K562 (cell line): ENCODE measurements at regions not wholly inside any gene's neighbourhood (a gene's known extent, or its start where the extent isn't known, plus 50 kb on each side); places are given as distances from the start of the nearest gene placed in this dataset.

Experiments
- ATAC-seq: fragments of 200-7000 bp; cut with Tn5 transposase; 3 replicates; pipeline ENCODE4 v1.9.1; 2020; ENCODE audit warnings: moderate library complexity
- BruUV-seq: library from RNA; stranded (reverse); fragments of 400-500 nt; replicated peaks from 2 replicates; lab custom pipeline; 2021; lab: Mats Ljungman, UMichigan
- CTCF ChIA-PET: fragments of 300-600 bp; formaldehyde crosslinking; extraction: SDS; loops from one replicate; lab custom pipeline; 2021; ENCODE audit warnings: low intra/inter-chr PET ratio; lab: Yijun Ruan, JAX
- POLR2A ChIA-PET: fragments of 300-600, 350-650 bp; sonication (Branson Sonifier 250); formaldehyde crosslinking; extraction: SDS; loops from one replicate; lab custom pipeline; 2021; ENCODE audit warnings: antibody characterized with exemption, inconsistent platforms; lab: Yijun Ruan, JAX
- DNase-seq, 4 experiments: peaks; one replicate each; pipeline versions ENCODE4 v3.0.0 to v3.0.0-alpha.2; 2011 to 2018; ENCODE audit warnings: low spot score in 3 of 4, mixed read lengths in 3 of 4; ENCODE audit errors: extremely low read depth in 1 of 4
- FAIRE-seq: peaks from 2 replicates; lab custom pipeline; 2011; peaks lifted over from hg19 to GRCh38; lab: Jason Lieb, UNC
- H2AFZ ChIP-seq: 2 replicates; pipeline ENCODE4 v1.6.0; 2011; ENCODE audit warnings: low read depth, low read length, control low read depth, inconsistent platforms
- H3K27ac ChIP-seq: fragments of 200-600 bp; 3 replicates; pipeline ENCODE4 v1.8.0; 2011; ENCODE audit warnings: low read depth, mild to moderate bottlenecking, control low read depth, inconsistent platforms, low read length, moderate library complexity, mixed read lengths; ENCODE audit errors: extremely low read depth
- H3K27me3 ChIP-seq, 2 experiments: fragments of 300-600 bp in 1 of 2; 2 replicates in 1 of 2; 3 replicates in 1 of 2; pipeline versions ENCODE4 v1.6.0 to v1.8.0; 2011; ENCODE audit warnings: inconsistent platforms in 2 of 2, low read length in 2 of 2, mild to moderate bottlenecking in 1 of 2, mixed read lengths in 1 of 2, moderate library complexity in 1 of 2; ENCODE audit not compliant: control insufficient read depth in 2 of 2, insufficient read depth in 2 of 2
- H3K36me3 ChIP-seq: fragments of 300-600 bp; 3 replicates; pipeline ENCODE4 v1.8.0; 2011; ENCODE audit warnings: mild to moderate bottlenecking, low read length, inconsistent platforms; ENCODE audit not compliant: control insufficient read depth, insufficient read depth
- H3K4me1 ChIP-seq, 2 experiments: fragments of 200-600 bp in 1 of 2; replicated peaks in 1 of 2; 2 replicates in 1 of 2; 3 replicates in 1 of 2; pipeline versions ENCODE4 v1.5.1 to v1.8.0; 2011; ENCODE audit warnings: inconsistent platforms in 2 of 2, low read length in 2 of 2, mild to moderate bottlenecking in 1 of 2, mixed read lengths in 1 of 2, moderate library complexity in 1 of 2; ENCODE audit not compliant: control insufficient read depth in 2 of 2, insufficient read depth in 2 of 2
- H3K4me2 ChIP-seq: 2 replicates; pipeline ENCODE4 v1.6.1; 2011; ENCODE audit warnings: low read length, control low read depth, inconsistent platforms, mixed read lengths; ENCODE audit not compliant: insufficient read depth
- H3K4me3 ChIP-seq: fragments of 200-600 bp; sonication (generic), shearing (Covaris generic); 2 replicates; pipeline ENCODE4 v1.5.1; 2016; ENCODE audit warnings: control low read depth, inconsistent platforms
- H3K79me2 ChIP-seq: fragments of 200-600 bp; 3 replicates; pipeline ENCODE4 v1.8.0; 2011; ENCODE audit warnings: low read length, inconsistent platforms; ENCODE audit not compliant: control insufficient read depth, insufficient read depth
- H3K9ac ChIP-seq, 2 experiments: 2 replicates each; pipeline versions ENCODE4 v1.6.0 to v1.6.1; 2011; ENCODE audit warnings: low read depth in 2 of 2, low read length in 2 of 2, control low read depth in 1 of 2, inconsistent platforms in 1 of 2, mild to moderate bottlenecking in 1 of 2, mixed read lengths in 1 of 2; ENCODE audit not compliant: insufficient read depth in 1 of 2
- H3K9me1 ChIP-seq: one replicate; pipeline ENCODE4 v1.6.0; 2011; ENCODE audit warnings: inconsistent platforms, mild to moderate bottlenecking, low read length, moderate library complexity; ENCODE audit not compliant: control insufficient read depth, insufficient read depth
- H3K9me3 ChIP-seq: replicated peaks from 2 replicates; pipeline ENCODE4 v1.5.1; 2011; ENCODE audit warnings: low read depth, low read length, inconsistent platforms; ENCODE audit not compliant: control insufficient read depth, insufficient read depth
- H4K20me1 ChIP-seq: replicated peaks from 2 replicates; pipeline ENCODE4 v1.6.1; 2011; ENCODE audit warnings: low read length, inconsistent platforms, mixed read lengths; ENCODE audit not compliant: control insufficient read depth, insufficient read depth
- ATF1 ChIP-seq, 2 experiments: fragments of 450-650 bp in 1 of 2; IDR thresholded peaks; 2 replicates each; pipeline ENCODE4 v1.6.1; 2016; ENCODE audit warnings: missing compliant biosample characterization in 1 of 2, missing genetic modification characterization in 1 of 2
- CBX3 ChIP-seq, 2 experiments: IDR thresholded peaks; 1 replicate in 1 of 2; 2 replicates in 1 of 2; pipeline ENCODE4 v1.6.1; 2012; ENCODE audit warnings: inconsistent platforms in 2 of 2, low read length in 2 of 2, borderline replicate concordance in 1 of 2, control low read depth in 1 of 2
- FOXJ3 ChIP-seq: sonication (generic); formaldehyde crosslinking; IDR thresholded peaks from 2 replicates; pipeline ENCODE4 v1.4.0; 2020; ENCODE audit warnings: mild to moderate bottlenecking, missing genetic modification reagents
- GABPB1 ChIP-seq: sonication (generic); formaldehyde crosslinking; IDR thresholded peaks from 2 replicates; pipeline ENCODE4 v1.8.0; 2022; ENCODE audit warnings: mild to moderate bottlenecking, missing genetic modification reagents
- HINFP ChIP-seq: fragments of 450-650 bp; conservative IDR thresholded peaks from 2 replicates; pipeline ENCODE4 v1.6.1; 2016; ENCODE audit warnings: missing genetic modification characterization, low read depth, mild to moderate bottlenecking, control low read depth, missing compliant biosample characterization
- ILK ChIP-seq: fragments of 450-650 bp; IDR thresholded peaks from 2 replicates; pipeline ENCODE4 v1.6.1; 2016; ENCODE audit warnings: missing genetic modification characterization, low read depth, mild to moderate bottlenecking, missing compliant biosample characterization, moderate library complexity, borderline replicate concordance
- LEF1 ChIP-seq: fragments of 450-650 bp; IDR thresholded peaks from 2 replicates; pipeline ENCODE4 v1.6.1; 2016; ENCODE audit warnings: mild to moderate bottlenecking
- NR2C2 ChIP-seq, 2 experiments: fragments of 200-800 bp in 1 of 2; sonication (Bioruptor generic) in 1 of 2; sonication (generic) in 1 of 2; formaldehyde crosslinking in 1 of 2; IDR thresholded peaks; 2 replicates each; pipeline versions ENCODE4 v1.6.1 to v1.8.0; 2016 to 2022; ENCODE audit warnings: mild to moderate bottlenecking in 1 of 2, missing compliant biosample characterization in 1 of 2, missing genetic modification characterization in 1 of 2, missing genetic modification reagents in 1 of 2
- PURB ChIP-seq: sonication (generic); formaldehyde crosslinking; IDR thresholded peaks from 2 replicates; pipeline ENCODE4 v1.9.0; 2021; ENCODE audit warnings: low read depth, mild to moderate bottlenecking, missing genetic modification reagents
- RERE ChIP-seq: sonication (generic); formaldehyde crosslinking; IDR thresholded peaks from 2 replicates; pipeline ENCODE4 v1.8.0; 2023; ENCODE audit warnings: missing genetic modification reagents, mild to moderate bottlenecking, borderline replicate concordance
- RNF2 ChIP-seq: sonication (generic); IDR thresholded peaks from 2 replicates; pipeline ENCODE4 v1.6.1; 2016
- U2AF2 ChIP-seq: fragments of 200-400 bp; formaldehyde crosslinking; optimal IDR thresholded peaks from 2 replicates; pipeline ENCODE3; 2017; ENCODE audit warnings: low read depth, mild to moderate bottlenecking, low read length
- ZFX ChIP-seq: sonication (generic); formaldehyde crosslinking; IDR thresholded peaks from 2 replicates; pipeline ENCODE4 v1.8.0; 2022; ENCODE audit warnings: mild to moderate bottlenecking, missing genetic modification reagents, moderate library complexity
- ZNF354B ChIP-seq: fragments of 250-450 bp; sonication (Bioruptor Pico); IDR thresholded peaks from 2 replicates; pipeline ENCODE4 v1.4.0; 2020
- ZNF699 ChIP-seq: fragments of 250-450 bp; sonication (Bioruptor Pico); IDR thresholded peaks from 2 replicates; pipeline ENCODE4 v1.8.0; 2021; ENCODE audit warnings: mild to moderate bottlenecking, moderate library complexity; ENCODE audit not compliant: insufficient replicate concordance
- ZNF75A ChIP-seq: fragments of 450-650 bp; formaldehyde crosslinking; IDR thresholded peaks from 2 replicates; pipeline ENCODE4 v1.4.0; 2020; ENCODE audit warnings: mild to moderate bottlenecking
- WGBS: fragments of 100-300 bp; shearing (Covaris generic); methylation state at CpG from one replicate; pipeline ENCODE4 v1.1.6; 2016; ENCODE audit warnings: low coverage, mixed read lengths; ENCODE audit not compliant: insufficient coverage; ENCODE audit errors: missing lambda C conversion rate; 5-methylcytosine and 5-hydroxymethylcytosine counted together
- in situ Hi-C: fragments of 300-500 bp; cut with MboI; formaldehyde crosslinking; loops from 4 replicates; pipeline ENCODE4 v1.15.0; 2018; ENCODE audit warnings: inconsistent platforms, mixed read lengths
- intact Hi-C: fragments of 100-400 bp; cut with micrococcal nuclease; formaldehyde crosslinking; loops from 2 replicates; pipeline ENCODE4 v1.14.2; 2022

DNA sequence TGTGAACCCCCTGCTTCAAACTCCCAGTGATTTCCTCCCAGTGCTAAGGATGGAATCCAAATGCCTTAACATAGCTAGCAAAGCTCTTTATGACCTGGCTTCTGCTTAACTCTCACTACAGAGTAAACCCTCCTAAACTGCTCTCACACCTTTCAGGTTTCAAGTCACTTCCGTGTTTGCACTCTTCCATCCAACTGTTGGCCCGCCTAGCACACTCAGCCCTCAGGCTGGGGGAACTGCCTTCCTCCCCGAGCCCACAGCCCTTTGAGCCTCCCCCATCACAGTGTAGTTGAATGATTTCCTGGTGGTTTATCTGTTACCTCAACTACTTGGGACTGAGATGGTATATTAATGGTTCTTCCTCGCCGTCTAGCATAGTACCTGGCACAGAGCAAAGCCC is 342.5 kb downstream of the NPIPA8 start:
- no peaks in the 10 kb centered on the region for H3K79me2 ChIP-seq
- ChIA-PET POLR2A (no interaction called here), CTCF (no interaction called here)
- no peaks in the 10 kb centered on the region; a peak in 1 of 5 replicates for H3K27me3 ChIP-seq
- FAIRE-seq, result no peak
- no peaks in the 10 kb centered on the region for H3K9me3 ChIP-seq
- H3K4me1 ChIP-seq, result no peaks in the 10 kb centered on the region
- ATAC-seq, result no peak
- no peak for DNase-seq
- H2AFZ ChIP-seq, result no peak overlapping the region
- H4K20me1 ChIP-seq, result no peaks in the 10 kb centered on the region
- WGBS, result 21% methylated on average over 5 of the region's 5 CpGs
- no TSS peak for BruUV-seq
- no peak overlapping the region for H3K27ac ChIP-seq
- no peak overlapping the region for H3K4me2 ChIP-seq
- in situ Hi-C loops (no loop called here), intact Hi-C loops (no loop called here)
- no peaks in the 10 kb centered on the region for H3K9me1 ChIP-seq
- H3K9ac ChIP-seq, result no peak overlapping the region
- H3K4me3 ChIP-seq, result no peak overlapping the region
- H3K36me3 ChIP-seq, result peaks cover 9% of the 10 kb centered on the region; the same call in 2 of the 3 replicates
- no peak for TF ChIP-seq ZNF354B
- no peak for TF ChIP-seq ATF1 (CRISPR knock-in tag; IDR thresholded peaks at IDR 0.05)
- no peak for TF ChIP-seq ATF1 (tag; IDR thresholded peaks at IDR 0.05)
- TF ChIP-seq ZNF75A (CRISPR knock-in tag), result no peak
- no peak for TF ChIP-seq U2AF2
- no peak for TF ChIP-seq ZNF699 (CRISPR knock-in tag)
- TF ChIP-seq ZFX (CRISPR knock-in tag), result no peak
- no peak for TF ChIP-seq RNF2
- no peak for TF ChIP-seq CBX3 (IDR thresholded peaks at IDR 0.05; ENCODE audit: borderline replicate concordance in 1 of 2, low read length in 2 of 2)
- TF ChIP-seq HINFP (tag), result no peak
- no peak for TF ChIP-seq GABPB1 (CRISPR knock-in tag)
- TF ChIP-seq LEF1, result no peak
- TF ChIP-seq FOXJ3 (CRISPR knock-in tag), result no peak
- no peak for TF ChIP-seq NR2C2 (CRISPR knock-in tag; IDR thresholded peaks at IDR 0.05)
- TF ChIP-seq NR2C2 (tag; IDR thresholded peaks at IDR 0.05), result no peak
- no peak for TF ChIP-seq PURB (CRISPR knock-in tag)
- TF ChIP-seq RERE (CRISPR knock-in tag), result no peak
- TF ChIP-seq ILK (tag), result no peak
